Mammary epithelial cell (primary cell): ENCODE measurements at regions not wholly inside any gene's neighbourhood (a gene's known extent, or its start where the extent isn't known, plus 50 kb on each side); places are given as distances from the start of the nearest gene placed in this dataset.

Experiments used
- CTCF ChIP-seq, 2 donors: IDR thresholded peaks in 1 of 2; conservative IDR thresholded peaks in 1 of 2; 2 replicates each; pipeline ENCODE4 v1.5.1; 2011 to 2012; ENCODE audit warnings: inconsistent platforms in 2 of 2, low read length in 2 of 2, mild to moderate bottlenecking in 2 of 2, control low read depth in 1 of 2, low read depth in 1 of 2; ENCODE audit not compliant: insufficient read depth in 1 of 2; ENCODE audit errors: extremely low read depth in 1 of 2
- EZH2 ChIP-seq: IDR thresholded peaks from 2 replicates; pipeline ENCODE4 v1.6.1; 2012; ENCODE audit warnings: low read length, inconsistent platforms, borderline replicate concordance

DNA sequence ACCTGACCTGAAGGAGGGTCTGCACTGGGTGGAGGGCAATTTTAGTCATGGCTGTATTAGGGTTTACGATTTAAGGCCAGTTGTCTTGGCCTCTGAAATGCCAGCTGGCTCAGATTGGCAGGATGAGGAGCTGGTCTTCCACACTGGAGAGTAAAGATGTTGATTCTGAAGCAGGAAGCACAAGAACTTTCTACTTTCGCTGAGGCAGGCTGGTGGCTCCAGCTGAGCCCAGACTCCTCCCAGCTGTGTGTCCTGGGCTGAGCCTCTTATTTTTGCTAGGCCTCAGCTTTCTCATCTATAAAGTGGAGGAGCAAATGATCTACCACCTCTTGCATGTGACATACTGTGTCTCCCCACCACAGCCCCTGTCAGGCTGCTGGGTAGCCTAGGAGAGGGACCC lies 74.4 kb downstream of the MRM1 start:
- no peak for TF ChIP-seq EZH2
- TF ChIP-seq CTCF (conservative IDR thresholded peaks at IDR 0.05 in 1 of 2, IDR thresholded peaks at IDR 0.05 in 1 of 2; ENCODE audit: extremely low read depth in 1 of 2, insufficient read depth in 1 of 2, low read depth in 1 of 2, low read length in 2 of 2): no peak
